ENCODE measurements at regions not wholly inside any gene's neighbourhood (a gene's known extent, or its start where the extent isn't known, plus 50 kb on each side); places are given as distances from the start of the nearest gene placed in this dataset.

- no peak overlapping the region for H3K23ac ChIP-seq (ENCODE audit: low read length in 2 of 2)
- no peak overlapping the region for H2BK15ac ChIP-seq (ENCODE audit: low read depth, poor library complexity, severe bottlenecking)
- no peak overlapping the region for H3K27ac ChIP-seq (ENCODE audit: low read length, poor library complexity, severe bottlenecking)
- no peaks in the 10 kb centered on the region for H3K9me3 ChIP-seq (ENCODE audit: control insufficient read depth, low read length)
- H3K4me3 ChIP-seq (ENCODE audit: insufficient read depth in 1 of 2, low read depth in 1 of 2, low read length in 2 of 2): no peak overlapping the region
- WGBS: 94% methylated on average over 3 of the region's 3 CpGs
- no peak overlapping the region for H4K91ac ChIP-seq (ENCODE audit: low read length)
- H3K4me1 ChIP-seq (ENCODE audit: control insufficient read depth, insufficient read depth, low read depth, low read length): no peaks in the 10 kb centered on the region
- H2BK120ac ChIP-seq (ENCODE audit: low read depth, low read length): no peak overlapping the region
- H3K36me3 ChIP-seq (ENCODE audit: control insufficient read depth in 1 of 2, insufficient read depth in 2 of 2, low read depth in 1 of 2, low read length in 2 of 2): no peaks in the 10 kb centered on the region
- H3K79me1 ChIP-seq (replicated peaks; ENCODE audit: low read length, poor library complexity, severe bottlenecking): no peaks in the 10 kb centered on the region
- no peak overlapping the region for H3K14ac ChIP-seq (ENCODE audit: low read length in 2 of 2)
- H3K27me3 ChIP-seq (ENCODE audit: control insufficient read depth in 1 of 2, insufficient read depth in 1 of 2, low read length in 2 of 2): no peaks in the 10 kb centered on the region
- DNase-seq: no peak
- no peak overlapping the region for H3K9ac ChIP-seq (ENCODE audit: low read length)
- no peak overlapping the region for H2AK5ac ChIP-seq (ENCODE audit: low read length, severe bottlenecking)
- no peak overlapping the region for H3K4me2 ChIP-seq (ENCODE audit: low read length, poor library complexity, severe bottlenecking)
- H3K4ac ChIP-seq (ENCODE audit: low read depth in 1 of 2, low read length in 2 of 2): no peak overlapping the region
- no peak overlapping the region for H2BK5ac ChIP-seq (ENCODE audit: low read depth, low read length, poor library complexity, severe bottlenecking)
- no peak overlapping the region for H2AFZ ChIP-seq (ENCODE audit: low read depth, low read length)
- no peak overlapping the region for H3K18ac ChIP-seq (ENCODE audit: low read depth in 1 of 2, low read length in 2 of 2)
- no peak overlapping the region for H2BK12ac ChIP-seq (ENCODE audit: low read length in 2 of 2)
- no peak overlapping the region for H4K8ac ChIP-seq (ENCODE audit: low read length)
Observed at GRCh38 chr11:91241226-91241625, 983.4 kb upstream of the FAT3 start.

GRCh38 chr11:91239359-91239758 lies 985.3 kb upstream of the FAT3 start:
- Histone ChIP-seq H2BK12ac (ENCODE audit: low read length in 2 of 2) (no peak overlapping the region), H3K4ac (ENCODE audit: low read depth in 1 of 2, low read length in 2 of 2) (no peak overlapping the region), H3K4me1 (ENCODE audit: control insufficient read depth, insufficient read depth, low read depth, low read length) (no peaks in the 10 kb centered on the region), H3K14ac (ENCODE audit: low read length in 2 of 2) (no peak overlapping the region), H3K36me3 (ENCODE audit: control insufficient read depth in 1 of 2, insufficient read depth in 2 of 2, low read depth in 1 of 2, low read length in 2 of 2) (no peaks in the 10 kb centered on the region), H3K27ac (ENCODE audit: low read length, poor library complexity, severe bottlenecking) (no peak overlapping the region), H3K9me3 (ENCODE audit: control insufficient read depth, low read length) (no peaks in the 10 kb centered on the region), H3K27me3 (ENCODE audit: control insufficient read depth in 1 of 2, insufficient read depth in 1 of 2, low read length in 2 of 2) (no peaks in the 10 kb centered on the region), H2AK5ac (ENCODE audit: low read length, severe bottlenecking) (no peak overlapping the region), H2BK15ac (ENCODE audit: low read depth, poor library complexity, severe bottlenecking) (no peak overlapping the region), H3K4me2 (ENCODE audit: low read length, poor library complexity, severe bottlenecking) (no peak overlapping the region), H4K8ac (ENCODE audit: low read length) (no peak overlapping the region), H2BK5ac (ENCODE audit: low read depth, low read length, poor library complexity, severe bottlenecking) (no peak overlapping the region), H3K18ac (ENCODE audit: low read depth in 1 of 2, low read length in 2 of 2) (no peak overlapping the region), H3K23ac (ENCODE audit: low read length in 2 of 2) (no peak overlapping the region), H3K4me3 (ENCODE audit: insufficient read depth in 1 of 2, low read depth in 1 of 2, low read length in 2 of 2) (no peak overlapping the region), H2BK120ac (ENCODE audit: low read depth, low read length) (no peak overlapping the region), H3K79me1 (replicated peaks; ENCODE audit: low read length, poor library complexity, severe bottlenecking) (no peaks in the 10 kb centered on the region), H2AFZ (ENCODE audit: low read depth, low read length) (no peak overlapping the region), H3K9ac (ENCODE audit: low read length) (no peak overlapping the region), H4K91ac (ENCODE audit: low read length) (no peak overlapping the region)
- no peak for DNase-seq
- WGBS: 88% methylated on average over 1 of the region's 2 CpGs

- no peak overlapping the region for H3K4ac ChIP-seq (ENCODE audit: low read depth in 1 of 2, low read length in 2 of 2)
- H2BK12ac ChIP-seq (ENCODE audit: low read length in 2 of 2): no peak overlapping the region
- no peak overlapping the region for H2BK120ac ChIP-seq (ENCODE audit: low read depth, low read length)
- H3K4me2 ChIP-seq (ENCODE audit: low read length, poor library complexity, severe bottlenecking): no peak overlapping the region
- H3K23ac ChIP-seq (ENCODE audit: low read length in 2 of 2): no peak overlapping the region
- H4K91ac ChIP-seq (ENCODE audit: low read length): no peak overlapping the region
- no peak overlapping the region for H3K27ac ChIP-seq (ENCODE audit: low read length, poor library complexity, severe bottlenecking)
- 56% methylated on average over 4 of the region's 4 CpGs for WGBS
- H3K4me1 ChIP-seq (ENCODE audit: control insufficient read depth, insufficient read depth, low read depth, low read length): no peaks in the 10 kb centered on the region
- H3K27me3 ChIP-seq (ENCODE audit: control insufficient read depth in 1 of 2, insufficient read depth in 1 of 2, low read length in 2 of 2): no peaks in the 10 kb centered on the region
- H2AFZ ChIP-seq (ENCODE audit: low read depth, low read length): no peak overlapping the region
- no peak overlapping the region for H3K4me3 ChIP-seq (ENCODE audit: insufficient read depth in 1 of 2, low read depth in 1 of 2, low read length in 2 of 2)
- H3K18ac ChIP-seq (ENCODE audit: low read depth in 1 of 2, low read length in 2 of 2): no peak overlapping the region
- no peak for DNase-seq
- no peak overlapping the region for H3K14ac ChIP-seq (ENCODE audit: low read length in 2 of 2)
- H3K9me3 ChIP-seq (ENCODE audit: control insufficient read depth, low read length): no peaks in the 10 kb centered on the region
- H3K9ac ChIP-seq (ENCODE audit: low read length): no peak overlapping the region
- H2BK15ac ChIP-seq (ENCODE audit: low read depth, poor library complexity, severe bottlenecking): no peak overlapping the region
- no peak overlapping the region for H2AK5ac ChIP-seq (ENCODE audit: low read length, severe bottlenecking)
- H3K79me1 ChIP-seq (replicated peaks; ENCODE audit: low read length, poor library complexity, severe bottlenecking): no peaks in the 10 kb centered on the region
- H4K8ac ChIP-seq (ENCODE audit: low read length): no peak overlapping the region
- H3K36me3 ChIP-seq (ENCODE audit: control insufficient read depth in 1 of 2, insufficient read depth in 2 of 2, low read depth in 1 of 2, low read length in 2 of 2): no peaks in the 10 kb centered on the region
- no peak overlapping the region for H2BK5ac ChIP-seq (ENCODE audit: low read depth, low read length, poor library complexity, severe bottlenecking)
Observed at GRCh38 chr11:91231226-91231625, 993.4 kb upstream of the FAT3 start.

GRCh38 chr11:91230647-91231046 lies 994.0 kb upstream of the FAT3 start:
- no peak overlapping the region for H2BK12ac ChIP-seq (ENCODE audit: low read length in 2 of 2)
- no peak overlapping the region for H2AFZ ChIP-seq (ENCODE audit: low read depth, low read length)
- no peaks in the 10 kb centered on the region for H3K36me3 ChIP-seq (ENCODE audit: control insufficient read depth in 1 of 2, insufficient read depth in 2 of 2, low read depth in 1 of 2, low read length in 2 of 2)
- no peak overlapping the region for H4K8ac ChIP-seq (ENCODE audit: low read length)
- H3K4ac ChIP-seq (ENCODE audit: low read depth in 1 of 2, low read length in 2 of 2): no peak overlapping the region
- H3K4me1 ChIP-seq (ENCODE audit: control insufficient read depth, insufficient read depth, low read depth, low read length): no peaks in the 10 kb centered on the region
- H2BK120ac ChIP-seq (ENCODE audit: low read depth, low read length): no peak overlapping the region
- no peak overlapping the region for H4K91ac ChIP-seq (ENCODE audit: low read length)
- no peaks in the 10 kb centered on the region for H3K79me1 ChIP-seq (replicated peaks; ENCODE audit: low read length, poor library complexity, severe bottlenecking)
- H2AK5ac ChIP-seq (ENCODE audit: low read length, severe bottlenecking): no peak overlapping the region
- H3K9me3 ChIP-seq (ENCODE audit: control insufficient read depth, low read length): no peaks in the 10 kb centered on the region
- H3K9ac ChIP-seq (ENCODE audit: low read length): no peak overlapping the region
- no peak overlapping the region for H3K4me3 ChIP-seq (ENCODE audit: insufficient read depth in 1 of 2, low read depth in 1 of 2, low read length in 2 of 2)
- no peak overlapping the region for H3K18ac ChIP-seq (ENCODE audit: low read depth in 1 of 2, low read length in 2 of 2)
- H3K27me3 ChIP-seq (ENCODE audit: control insufficient read depth in 1 of 2, insufficient read depth in 1 of 2, low read length in 2 of 2): no peaks in the 10 kb centered on the region
- no peak overlapping the region for H3K23ac ChIP-seq (ENCODE audit: low read length in 2 of 2)
- H3K14ac ChIP-seq (ENCODE audit: low read length in 2 of 2): no peak overlapping the region
- DNase-seq: no peak
- H2BK5ac ChIP-seq (ENCODE audit: low read depth, low read length, poor library complexity, severe bottlenecking): no peak overlapping the region
- H2BK15ac ChIP-seq (ENCODE audit: low read depth, poor library complexity, severe bottlenecking): no peak overlapping the region
- H3K27ac ChIP-seq (ENCODE audit: low read length, poor library complexity, severe bottlenecking): no peak overlapping the region
- H3K4me2 ChIP-seq (ENCODE audit: low read length, poor library complexity, severe bottlenecking): no peak overlapping the region

All from mesenchymal stem cell (in vitro differentiated cells and primary cell).